AG04449 (cell line): ENCODE measurements at regions not wholly inside any gene's neighbourhood (a gene's known extent, or its start where the extent isn't known, plus 50 kb on each side); places are given as distances from the start of the nearest gene placed in this dataset.

Experiments
- CTCF ChIA-PET: fragments of 350-600 bp; formaldehyde crosslinking; extraction: SDS; loops from one replicate; lab custom pipeline; 2021; ENCODE audit warnings: antibody characterized with exemption; lab: Yijun Ruan, JAX
- POLR2A ChIA-PET: fragments of 400-600, 350-600 bp; formaldehyde crosslinking; extraction: SDS; loops from one replicate; lab custom pipeline; 2020; ENCODE audit warnings: antibody characterized with exemption, inconsistent platforms; lab: Yijun Ruan, JAX
- DNase-seq: peaks from one replicate; pipeline ENCODE4 v3.0.0-alpha.2; 2010; ENCODE audit warnings: low read depth, low spot score
- H3K4me3 ChIP-seq: 2 replicates; pipeline ENCODE4 v1.5.1; 2011; ENCODE audit warnings: low read depth, mild to moderate bottlenecking, control low read depth, low read length
- CTCF ChIP-seq: IDR thresholded peaks from one replicate; pipeline ENCODE4 v1.5.1; 2011; ENCODE audit warnings: mild to moderate bottlenecking, moderate library complexity, low read length, control low read depth, inconsistent platforms; ENCODE audit not compliant: insufficient read depth; ENCODE audit errors: missing control alignments

GRCh38 chr9:91102269-91102668 is 259.4 kb downstream of the AUH start:
- POLR2A ChIA-PET = no interaction called here
- no peak for TF ChIP-seq CTCF
- no peak overlapping the region for H3K4me3 ChIP-seq
- CTCF ChIA-PET = interaction anchor here (1.4 kb wide), 1 partner anchor 10 kb away, joined by 4 read pairs; no protein-coding TSS in a partner anchor
- no peak for DNase-seq

- ChIA-PET CTCF (no interaction called here), POLR2A (no interaction called here)
- no peak for DNase-seq
- no peak for TF ChIP-seq CTCF
- no peak overlapping the region for H3K4me3 ChIP-seq
Observed at GRCh38 chr9:91103931-91104330, 257.8 kb downstream of the AUH start.

- no peak for DNase-seq
- no peak for TF ChIP-seq CTCF
- no peak overlapping the region for H3K4me3 ChIP-seq
- CTCF ChIA-PET = no interaction called here
- POLR2A ChIA-PET = no interaction called here
Observed at GRCh38 chr9:91106415-91107081, 255.2 kb downstream of the AUH start.

- POLR2A ChIA-PET = no interaction called here
- no peak for TF ChIP-seq CTCF
- H3K4me3 ChIP-seq = no peak overlapping the region
- CTCF ChIA-PET = interaction anchor here (1.2 to 2.6 kb wide), 2 partner anchors 11 to 196 kb away, joined by 3 to 7 read pairs; no protein-coding TSS in a partner anchor
- DNase-seq = no peak
Observed at GRCh38 chr9:91111226-91111625, 250.5 kb downstream of the AUH start.

GRCh38 chr9:91111876-91112275 is 249.8 kb downstream of the AUH start:
- ChIA-PET POLR2A (interaction anchor here (0.7 kb wide), 1 partner anchor 43 kb away, joined by 3 read pairs; no protein-coding TSS in a partner anchor), CTCF (interaction anchor here (0.8 to 2.6 kb wide), 3 partner anchors 9 to 197 kb away, joined by 3 to 7 read pairs (median 4); no protein-coding TSS in a partner anchor)
- no peak for DNase-seq
- no peak overlapping the region for H3K4me3 ChIP-seq
- TF ChIP-seq CTCF = no peak

GRCh38 chr9:91113016-91113415 is 248.7 kb downstream of the AUH start:
- no peak for TF ChIP-seq CTCF
- CTCF ChIA-PET = interaction anchor here (2.6 kb wide), 1 partner anchor 198 kb away, joined by 7 read pairs; no protein-coding TSS in a partner anchor

More at GRCh38 chr9:91113016-91113415, 248.7 kb downstream of the AUH start:
- no peak overlapping the region for H3K4me3 ChIP-seq
- POLR2A ChIA-PET = no interaction called here
- DNase-seq = no peak
